Stimulated activated naive CD4-positive, alpha-beta T cell treated with Interleukin-2 at 50 U/mL for 16 hours (primary cell): ENCODE measurements at regions not wholly inside any gene's neighbourhood (a gene's known extent, or its start where the extent isn't known, plus 50 kb on each side); places are given as distances from the start of the nearest gene placed in this dataset.
"Not testable (repeated sequence)": the region's sequence is repeated elsewhere in the genome, so short reads cannot be mapped to it uniquely, and the experiment has no call there.

Source experiments
- DNase-seq: peaks from one replicate; lab custom pipeline; 2025; lab: John Stamatoyannopoulos, UW

DNA sequence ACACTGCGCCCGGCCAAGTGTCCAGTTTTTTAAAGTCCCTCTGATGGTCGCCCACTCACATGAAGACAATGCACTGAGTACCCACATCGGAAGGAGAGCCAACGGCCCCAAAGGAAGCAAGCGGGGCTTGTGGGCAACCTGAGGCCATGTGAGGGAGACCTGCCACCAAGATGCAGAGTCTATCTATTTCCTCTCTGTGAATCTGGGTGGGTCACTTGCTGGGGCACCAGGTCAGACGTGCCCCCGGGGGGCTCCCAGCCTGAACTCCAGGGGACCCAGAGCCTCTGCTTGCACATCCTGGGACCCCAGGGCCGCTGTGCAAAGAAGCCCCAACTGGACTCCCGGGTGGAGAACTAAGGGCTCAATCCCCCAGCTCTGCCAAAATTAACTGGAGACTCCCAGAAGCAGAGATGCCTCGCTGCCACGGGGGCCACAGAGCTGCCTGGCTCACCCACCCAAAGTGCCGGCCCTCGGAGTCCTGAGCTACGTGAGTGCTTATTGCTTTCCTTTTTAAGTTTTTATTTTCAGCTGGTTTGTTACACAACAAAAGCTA lies 106.4 kb downstream of the BRD1 start:
- no peak for DNase-seq

DNA sequence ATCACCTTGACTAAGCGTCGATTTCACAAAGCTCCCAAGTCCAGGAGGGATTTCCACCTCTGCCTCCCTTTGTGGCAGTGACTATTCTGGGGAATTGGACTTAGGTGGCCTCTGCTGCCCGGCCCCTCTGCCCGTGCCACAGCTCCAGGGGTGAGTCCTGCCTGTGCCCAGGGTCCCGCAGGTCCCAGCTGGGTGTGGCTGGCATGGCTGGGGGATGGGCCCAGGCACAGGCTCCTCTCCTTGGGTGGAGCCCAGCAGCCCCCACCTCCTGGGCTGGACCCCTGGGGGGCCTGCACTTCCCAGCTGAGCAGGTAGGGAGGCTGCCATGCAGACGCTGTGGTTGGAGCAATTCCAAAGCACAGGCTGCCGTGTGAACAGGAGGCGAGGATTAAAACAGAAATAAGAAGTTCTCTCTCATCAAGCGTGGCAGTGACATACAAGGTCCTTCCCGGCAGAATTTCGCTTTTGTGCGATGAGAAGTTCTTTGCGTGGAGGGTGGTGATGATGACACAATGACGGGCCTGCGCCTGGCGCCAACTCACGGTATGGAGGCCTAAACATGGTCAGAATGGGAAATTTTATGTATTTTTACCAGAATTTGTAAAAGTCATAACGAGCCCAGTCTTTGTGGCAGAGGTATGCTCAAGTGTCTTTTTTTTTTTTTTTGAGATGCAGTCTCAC lies 107.3 kb downstream of the BRD1 start:
- no peak for DNase-seq

DNA sequence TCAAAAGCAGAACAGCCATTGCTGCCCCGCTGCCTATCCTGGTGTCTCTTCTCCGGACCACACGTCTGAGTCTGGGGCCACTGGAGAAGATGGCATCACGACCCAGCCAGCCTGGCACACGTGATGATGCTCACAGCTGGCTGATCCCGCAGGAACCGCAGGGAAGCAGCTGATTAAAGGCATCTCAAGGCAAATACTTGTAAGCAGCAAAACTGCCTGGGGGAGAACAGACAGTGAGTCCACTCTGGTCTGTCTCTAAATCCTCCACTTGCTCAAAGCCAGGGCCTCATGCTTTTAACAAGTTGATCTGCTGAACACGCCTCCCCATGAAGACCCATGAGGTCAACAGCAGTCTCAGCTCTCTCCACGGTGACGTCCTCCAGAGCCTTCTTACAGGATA lies 108.6 kb downstream of the BRD1 start:
- no peak for DNase-seq

DNA sequence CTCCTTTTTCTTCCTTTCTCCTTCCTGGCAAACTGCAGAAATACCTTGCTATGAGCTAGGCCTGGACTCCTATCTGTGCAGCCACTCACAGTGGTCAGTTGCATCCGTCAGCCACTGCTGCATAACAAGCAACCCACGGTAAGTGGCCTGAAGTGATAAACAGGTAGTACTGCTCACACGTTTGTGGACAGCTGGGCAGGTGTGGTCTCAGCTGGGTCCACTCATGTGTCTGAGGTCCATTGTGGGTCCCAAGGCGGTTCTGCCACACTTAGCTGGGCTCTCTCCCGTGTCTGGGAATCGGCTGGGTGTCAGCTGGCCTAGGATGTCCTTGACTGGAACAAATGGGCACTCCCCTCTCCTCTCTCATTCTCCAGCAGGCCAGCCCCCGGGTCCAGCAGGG lies 109.3 kb downstream of the BRD1 start:
- no peak for DNase-seq

DNA sequence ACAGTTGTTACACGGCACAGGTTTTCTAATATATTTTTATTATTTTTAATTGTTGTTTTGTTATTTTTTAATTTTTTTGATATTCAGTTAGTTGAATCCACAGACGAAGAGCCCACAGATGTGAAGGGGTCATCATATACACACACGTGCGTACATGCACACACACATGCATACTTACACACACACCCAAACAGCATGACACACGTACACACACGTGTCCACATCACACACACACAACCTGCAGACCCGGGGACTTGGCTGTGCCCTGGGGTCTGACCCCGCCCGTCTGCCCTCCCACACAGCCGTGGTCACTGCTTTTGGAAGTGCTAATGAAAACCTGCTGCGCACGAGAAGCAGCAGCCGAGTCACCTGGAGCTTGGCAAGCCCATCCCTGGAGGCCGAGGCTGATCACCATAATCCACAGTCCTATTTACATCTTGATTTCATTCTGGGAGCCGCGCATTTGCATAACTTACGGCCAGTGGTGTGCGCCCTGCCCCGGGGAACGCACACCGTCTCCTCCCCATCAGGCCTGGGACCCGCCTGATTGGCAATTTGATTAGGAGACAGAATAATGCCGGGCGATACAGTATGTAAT lies 110.3 kb downstream of the BRD1 start:
- no peak for DNase-seq

DNA sequence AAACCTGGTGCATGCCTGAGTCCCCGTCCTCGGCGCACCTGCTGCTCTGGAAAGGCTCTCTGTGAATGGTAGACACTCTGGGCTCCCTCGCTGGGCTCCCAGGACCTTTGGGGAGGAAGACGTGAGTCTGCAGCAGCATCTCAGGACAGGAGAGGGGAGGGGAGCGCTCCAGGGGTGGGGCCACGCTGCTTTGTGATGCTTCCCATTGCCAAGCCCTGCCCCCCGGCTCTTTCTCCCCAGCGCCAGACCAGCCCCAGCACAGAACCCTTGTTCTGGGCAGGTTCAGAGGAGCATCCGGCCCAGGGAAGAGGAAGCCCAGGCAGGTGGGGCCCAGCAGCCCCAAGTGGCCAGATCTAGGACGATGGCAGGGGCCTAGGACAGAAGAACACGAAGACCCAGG lies 111.2 kb downstream of the BRD1 start:
- DNase-seq, result no peak

DNA sequence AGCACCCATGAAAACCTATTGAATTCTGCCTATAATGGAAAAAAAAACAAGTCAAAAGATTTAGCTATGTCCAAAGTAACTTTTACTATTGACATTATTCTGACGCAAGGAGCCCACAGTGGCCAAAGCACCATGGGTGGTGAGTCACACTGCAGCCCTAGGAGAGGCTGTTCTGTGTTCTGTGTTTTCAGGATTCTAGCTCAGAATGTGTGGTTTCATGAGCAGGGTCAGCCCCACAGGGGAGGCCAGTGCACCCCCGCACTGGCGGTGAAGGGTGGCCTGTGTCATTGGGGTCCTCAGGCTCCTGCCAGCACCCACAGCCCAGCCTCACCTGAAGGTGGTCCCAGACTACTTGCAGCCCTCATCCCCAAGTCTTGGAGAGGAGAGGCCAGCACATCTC lies 112.2 kb downstream of the BRD1 start:
- DNase-seq, result no peak

DNA sequence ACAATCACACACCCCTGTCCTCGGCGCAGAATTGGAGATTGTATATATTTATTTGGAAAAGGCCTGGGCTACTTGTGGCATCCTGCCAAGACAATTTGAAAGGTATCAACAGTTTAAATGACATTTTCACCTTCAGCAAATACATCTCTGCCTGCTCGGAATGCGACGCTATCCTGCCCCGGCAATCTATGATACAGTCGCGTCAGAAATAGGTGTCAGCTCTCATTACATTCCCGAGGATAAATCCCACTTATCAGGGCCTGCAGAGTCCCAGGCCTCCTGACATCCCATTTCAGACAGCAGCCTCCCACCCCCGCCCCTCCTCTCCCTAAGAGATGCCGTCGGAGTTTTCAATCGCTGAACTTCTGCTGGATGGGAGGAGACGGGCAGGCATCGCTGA lies 114.7 kb downstream of the BRD1 start:
- DNase-seq, result no peak

DNA sequence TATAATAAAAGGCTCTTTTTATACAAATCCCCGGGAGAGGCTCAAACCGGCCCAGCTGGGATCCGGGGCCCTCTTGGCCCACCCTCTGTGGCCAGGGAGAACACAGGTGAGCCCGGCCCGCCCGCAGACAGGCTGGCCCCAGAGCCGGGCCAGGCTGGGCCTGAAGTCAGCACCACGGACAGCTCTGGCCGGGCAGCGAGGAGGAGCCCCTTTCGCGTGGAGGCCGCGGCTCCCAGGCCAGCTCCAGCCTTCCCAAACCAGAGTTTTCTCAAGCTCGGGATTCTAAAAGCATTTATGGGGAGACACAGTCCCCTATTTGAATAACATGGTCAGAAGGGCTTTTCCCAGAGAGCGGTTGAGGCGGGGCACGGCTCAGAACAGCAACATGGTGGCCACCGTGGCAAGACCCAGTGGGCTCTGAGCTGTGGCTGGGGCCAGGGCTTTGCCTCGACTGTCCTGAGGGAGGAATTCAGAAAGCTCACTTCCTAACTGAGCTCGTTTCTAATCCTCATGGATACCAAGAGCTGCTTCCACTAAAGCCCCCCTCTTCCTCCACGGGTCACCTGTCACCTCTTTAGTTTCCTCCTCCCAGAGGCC lies 115.4 kb downstream of the BRD1 start:
- no peak for DNase-seq

DNA sequence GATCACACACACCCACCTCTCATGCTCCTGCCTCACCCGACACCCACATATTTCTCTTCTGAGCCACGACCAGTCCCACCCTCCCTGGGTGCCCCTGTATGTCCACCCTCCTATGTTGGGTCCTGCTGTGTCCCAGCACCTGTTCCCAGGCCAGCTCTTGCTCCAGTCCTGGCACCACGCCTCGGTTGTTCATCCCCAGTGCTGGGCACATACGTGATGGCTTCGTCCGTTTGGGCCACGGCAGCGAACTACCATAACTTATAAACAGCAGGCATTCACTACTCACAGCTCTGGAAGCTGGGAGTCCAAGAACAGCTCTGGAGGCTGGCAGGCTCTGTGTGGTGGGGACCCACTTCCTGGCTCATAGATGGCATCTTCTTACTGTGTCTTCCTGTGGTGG lies 116.9 kb downstream of the BRD1 start:
- no peak for DNase-seq

DNA sequence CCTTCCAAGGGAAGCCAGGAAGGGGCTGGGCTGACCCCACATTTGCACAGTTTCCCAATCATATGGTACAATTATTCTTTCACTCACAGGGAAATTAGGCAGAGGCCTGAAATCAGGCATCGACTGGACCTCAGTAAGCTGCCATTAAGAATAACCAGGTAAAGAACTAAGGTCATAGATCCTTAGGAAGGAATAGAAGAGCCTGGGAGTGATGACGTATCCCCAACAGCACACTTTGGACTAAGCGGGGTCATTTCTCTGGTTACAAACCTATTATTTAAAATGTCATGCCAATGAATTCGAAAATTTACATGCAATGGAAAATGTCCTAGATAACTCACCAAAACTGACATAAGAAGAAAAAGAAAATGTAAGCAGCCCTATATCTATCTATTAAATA lies 118.2 kb downstream of the BRD1 start:
- DNase-seq, result no peak

DNA sequence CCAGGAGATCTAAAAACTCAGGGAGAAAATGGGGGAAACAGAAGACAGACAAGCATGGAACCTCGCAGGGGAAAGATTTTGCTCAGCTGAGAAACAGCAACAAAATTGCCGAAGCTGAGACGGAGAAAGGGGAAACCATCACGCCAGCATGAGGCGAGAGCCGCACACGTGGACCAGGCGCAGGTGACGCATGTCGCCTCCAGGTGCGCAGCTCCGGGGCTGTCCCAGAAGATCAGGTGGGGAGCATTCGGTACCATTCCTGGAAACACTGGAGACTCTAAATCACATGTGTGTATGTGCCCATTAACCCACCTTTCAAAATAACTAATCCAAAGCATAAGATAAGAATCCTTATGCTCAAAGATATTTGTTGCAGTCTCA lies 121.7 kb downstream of the BRD1 start:
- no peak for DNase-seq

DNA sequence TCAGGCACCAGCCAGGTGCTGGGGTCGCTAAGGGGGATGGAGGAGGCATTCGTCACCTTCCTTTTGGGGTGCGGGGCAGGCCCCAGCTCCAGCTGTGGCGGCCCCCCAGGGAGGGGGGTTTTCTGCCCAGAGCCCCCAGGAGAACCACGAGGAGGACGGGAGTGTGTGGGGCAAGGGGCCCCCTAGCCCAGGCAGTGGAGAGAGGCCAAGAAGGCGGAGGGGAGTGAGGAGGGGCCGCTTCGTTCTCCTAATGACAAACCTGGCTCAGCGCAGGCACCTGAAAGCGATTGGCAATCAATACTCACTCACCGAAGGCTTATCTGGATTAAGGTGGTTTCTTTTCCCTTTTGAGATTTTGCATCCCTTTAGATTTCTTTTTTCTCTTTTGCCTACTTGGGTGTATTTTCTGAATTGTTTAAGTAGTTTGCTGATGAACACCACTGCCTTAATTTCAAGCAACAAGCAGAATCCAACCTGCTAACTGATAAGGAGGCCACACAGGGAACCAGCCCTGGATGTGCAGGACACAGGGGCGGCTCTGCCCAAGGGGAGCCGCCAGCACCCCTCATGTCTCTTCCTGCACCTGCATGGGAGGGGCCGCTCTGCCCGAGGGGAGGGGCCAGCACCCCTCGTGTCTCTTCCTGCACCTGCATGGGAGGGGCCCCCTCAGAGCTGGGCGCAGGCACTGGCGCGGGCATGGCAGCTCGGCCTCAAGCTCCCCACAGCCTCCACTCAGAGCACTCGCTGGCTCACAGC lies 122.3 kb downstream of the BRD1 start:
- no peak for DNase-seq

DNA sequence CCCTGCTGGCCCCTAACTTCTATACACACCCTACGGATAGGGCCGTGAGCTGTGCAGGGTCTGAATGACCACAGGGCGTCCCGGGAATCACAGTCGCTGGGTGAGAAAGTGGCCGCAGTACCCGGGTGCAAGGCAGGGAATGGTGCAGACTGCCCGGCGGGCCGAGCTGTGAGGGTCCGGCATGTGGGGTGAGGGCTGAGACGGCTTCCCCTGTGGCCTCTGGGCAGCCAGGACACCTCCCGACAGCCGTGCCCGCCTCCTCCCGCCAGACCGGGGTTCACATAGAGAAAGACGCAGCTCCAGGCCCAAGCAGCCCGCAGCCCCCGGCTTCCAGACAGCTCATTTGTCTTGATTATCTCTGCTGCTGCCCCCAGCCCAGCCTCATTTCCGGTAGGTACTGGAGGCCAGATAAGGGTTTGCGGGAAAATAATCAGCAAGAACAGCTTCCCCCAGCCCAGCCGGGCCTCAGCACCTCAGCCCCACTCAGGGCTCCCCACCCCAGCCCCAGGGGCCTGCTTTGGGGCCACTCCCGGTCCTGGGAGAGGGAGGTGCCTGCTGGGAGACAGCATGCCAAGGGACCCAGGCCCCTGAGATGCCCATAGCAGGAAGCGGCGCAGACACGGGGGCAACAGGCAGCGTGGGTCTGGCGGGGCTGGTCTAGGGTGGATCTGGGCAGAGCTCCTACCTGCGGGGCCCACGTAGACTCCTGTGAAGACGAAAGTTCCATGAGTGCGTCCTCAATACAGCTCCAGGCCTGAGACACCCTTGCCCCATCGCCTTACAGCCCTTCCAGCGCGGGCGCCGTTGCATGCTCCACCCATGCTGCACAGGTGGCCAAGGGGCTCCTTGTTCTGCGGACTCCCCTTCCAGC lies 123.1 kb downstream of the BRD1 start:
- DNase-seq, result no peak

DNA sequence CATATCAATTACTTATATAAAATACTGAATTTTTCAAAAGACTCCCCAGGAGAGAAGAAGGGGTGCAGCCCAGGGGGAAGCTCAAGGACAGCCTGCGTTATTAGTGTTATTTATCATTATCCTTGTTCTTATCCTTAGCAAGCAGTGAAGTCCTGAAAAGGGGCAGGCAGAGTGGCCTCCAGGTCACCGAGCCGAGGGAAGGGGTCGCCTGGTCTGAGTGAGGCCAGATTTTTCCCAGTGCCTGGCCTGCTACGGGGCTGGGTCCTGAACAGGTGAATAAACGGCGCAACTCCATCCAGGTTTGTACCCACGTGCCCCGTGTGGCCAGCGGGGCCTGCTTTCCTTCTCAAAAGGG lies 123.7 kb downstream of the BRD1 start:
- DNase-seq, result no peak

DNA sequence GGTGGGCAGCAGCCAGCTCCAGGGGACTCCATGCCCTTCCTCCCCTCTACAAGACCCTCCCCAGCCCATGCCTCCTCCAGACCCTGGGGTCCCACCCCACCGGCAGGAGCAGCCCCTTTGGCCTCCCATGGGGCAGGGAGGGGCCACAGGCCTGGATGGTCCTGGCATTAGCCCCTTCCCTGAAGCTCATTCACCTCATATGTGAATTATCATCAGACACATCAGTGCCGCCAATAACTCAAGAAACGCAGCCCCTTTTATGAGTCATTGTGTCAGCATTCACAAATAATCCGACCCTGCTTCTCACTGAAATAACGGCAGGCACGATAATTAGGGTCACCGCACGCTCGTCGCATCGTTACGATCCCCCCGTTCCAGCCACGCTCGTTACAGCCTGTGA lies 124.2 kb downstream of the BRD1 start:
- DNase-seq, result no peak

DNA sequence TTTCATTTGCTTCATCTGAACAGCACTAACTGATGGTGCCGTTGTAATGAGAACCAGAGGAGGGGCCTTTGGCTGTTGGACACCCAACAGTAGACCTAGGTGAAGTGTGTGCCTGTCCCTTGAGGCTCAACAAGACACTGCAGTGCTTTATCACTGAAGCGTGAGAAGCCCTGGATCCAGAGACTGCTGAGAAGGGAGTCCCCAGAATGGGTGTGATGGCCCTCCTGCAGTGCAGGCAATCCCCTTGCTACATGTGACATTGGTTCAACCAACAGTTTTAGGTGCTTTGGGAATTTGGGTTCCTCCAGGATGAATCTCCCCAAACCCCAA lies 125.6 kb downstream of the BRD1 start:
- DNase-seq, result no peak

DNA sequence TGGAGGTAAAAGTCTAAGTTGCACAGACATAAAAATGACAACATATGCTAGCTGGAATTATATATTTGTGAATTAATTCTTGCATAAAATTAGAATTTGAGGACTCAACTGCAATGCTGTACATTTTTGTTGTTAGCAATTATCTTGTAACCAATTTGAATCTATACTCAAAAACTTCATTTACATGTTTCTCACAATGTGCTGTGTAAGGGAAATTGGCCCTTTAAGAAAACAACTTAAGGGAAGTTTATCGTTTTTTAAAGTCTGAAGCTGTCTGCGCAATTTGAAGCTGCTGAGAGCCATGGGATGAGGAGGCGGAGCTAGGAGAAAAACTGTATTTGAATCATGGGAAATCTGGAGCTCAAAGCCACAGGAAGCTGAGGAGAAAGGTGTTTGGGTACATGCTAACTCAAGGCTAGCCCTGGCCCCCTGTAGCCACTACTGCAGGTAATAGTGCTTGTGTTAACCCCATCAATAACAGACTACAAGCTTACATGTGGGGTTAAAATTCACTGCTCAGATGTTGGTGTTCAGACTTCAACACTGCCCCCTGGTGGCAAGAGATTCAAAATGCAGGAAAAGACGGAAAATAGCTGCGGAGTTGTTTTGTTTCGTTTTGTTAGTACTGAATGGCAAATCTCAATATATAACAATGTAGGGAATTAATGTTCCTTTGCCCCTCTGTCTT lies 126.1 kb downstream of the BRD1 start:
- no peak for DNase-seq

DNA sequence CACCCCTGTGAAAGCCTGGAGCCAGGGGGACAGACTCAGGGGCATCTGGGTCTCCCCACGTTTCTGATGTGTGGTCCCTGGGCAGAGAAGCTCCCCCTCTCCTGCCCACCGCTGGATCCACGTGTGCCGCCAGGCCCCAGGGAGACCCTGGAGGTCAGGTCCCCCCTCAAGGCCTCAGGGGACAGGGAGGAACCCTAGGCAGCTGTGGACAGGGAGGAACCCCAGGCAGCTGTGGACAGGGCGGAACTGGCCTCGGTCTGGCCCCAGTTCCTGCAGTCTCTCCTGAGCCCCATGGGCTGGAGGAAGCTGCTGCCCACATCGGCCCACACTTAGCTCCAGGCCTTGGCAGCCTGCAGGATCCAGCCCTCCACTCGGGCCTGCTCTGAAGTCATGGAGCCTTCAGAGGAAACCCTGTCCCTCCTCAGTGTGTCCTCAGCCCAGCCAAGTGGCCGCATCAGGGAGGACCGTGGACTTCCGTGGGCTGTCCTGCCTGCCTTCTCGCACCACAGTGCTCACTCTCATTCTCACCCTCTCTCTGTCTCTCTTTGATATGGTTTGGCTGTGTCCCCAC lies 127.7 kb downstream of the BRD1 start:
- no peak for DNase-seq

DNA sequence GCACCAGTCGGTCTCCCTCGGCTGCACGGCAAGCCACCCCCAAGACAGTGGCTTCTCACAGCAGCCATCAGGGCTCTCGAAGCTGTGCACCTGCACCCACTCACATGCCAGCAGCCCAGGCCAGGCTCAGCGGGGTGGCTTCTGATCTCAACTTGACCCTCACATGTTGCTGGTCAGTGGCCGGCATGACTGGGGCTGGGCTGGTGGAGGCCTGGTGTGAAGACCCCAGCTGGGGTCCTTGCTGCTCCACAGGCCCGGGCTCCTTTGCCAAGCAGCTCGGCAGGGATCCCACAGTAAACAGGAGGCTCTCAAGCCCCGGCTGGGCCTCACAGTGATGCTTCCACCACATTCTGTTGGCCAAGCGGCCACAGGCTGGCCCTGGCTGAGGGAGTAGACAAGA lies 128.2 kb downstream of the BRD1 start:
- DNase-seq, result no peak

DNA sequence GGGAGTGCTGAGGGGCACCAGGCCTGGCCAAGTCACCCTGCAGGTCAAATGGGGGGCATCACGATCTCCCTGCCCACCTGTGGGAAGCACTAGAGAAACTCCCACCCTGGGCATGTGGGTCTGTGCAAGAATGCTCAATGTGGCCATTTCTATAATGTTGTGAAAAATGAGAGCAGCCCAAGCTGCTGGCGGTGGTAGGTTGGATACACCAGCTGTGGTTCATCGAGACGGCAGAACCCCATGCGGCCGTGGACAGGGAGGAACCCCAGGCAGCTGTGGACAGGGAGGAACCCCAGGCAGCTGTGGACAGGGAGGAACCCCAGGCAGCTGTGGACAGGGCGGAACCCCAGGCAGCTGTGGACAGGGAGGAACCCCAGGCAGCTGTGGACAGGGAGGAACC lies 129.1 kb downstream of the BRD1 start:
- DNase-seq, result not testable (repeated sequence)
